HG02885 (cell line): ENCODE measurements at regions not wholly inside any gene's neighbourhood (a gene's known extent, or its start where the extent isn't known, plus 50 kb on each side); places are given as distances from the start of the nearest gene placed in this dataset.

ENCODE experiments used
- ATAC-seq: cut with Tn5 transposase; IDR thresholded peaks from one replicate; pipeline ENCODE4 v1.9.1; 2021; ENCODE audit warnings: mild to moderate bottlenecking; ENCODE audit not compliant: unreplicated experiment, poor library complexity

- ATAC-seq: peak; percentile 56
Observed at GRCh38 chr19:29263305-29264135, 50.6 kb upstream of the UQCRFS1 start.

GRCh38 chr19:29264897-29265296 lies 51.9 kb upstream of the UQCRFS1 start:
- ATAC-seq: no peak

GRCh38 chr19:29265436-29265835 lies 52.5 kb upstream of the UQCRFS1 start:
- ATAC-seq: no peak

GRCh38 chr19:29266001-29266400 lies 53.0 kb upstream of the UQCRFS1 start:
- no peak for ATAC-seq

GRCh38 chr19:29266603-29267002 lies 53.7 kb upstream of the UQCRFS1 start:
- ATAC-seq: no peak

- ATAC-seq: no peak
Observed at GRCh38 chr19:29267701-29268100, 54.8 kb upstream of the UQCRFS1 start.

- no peak for ATAC-seq
Observed at GRCh38 chr19:29268103-29268502, 55.2 kb upstream of the UQCRFS1 start.

GRCh38 chr19:29268721-29269393 lies 55.9 kb upstream of the UQCRFS1 start:
- no peak for ATAC-seq

- ATAC-seq: no peak
Observed at GRCh38 chr19:29269641-29270040, 56.7 kb upstream of the UQCRFS1 start.

- no peak for ATAC-seq
Observed at GRCh38 chr19:29271341-29271740, 58.4 kb upstream of the UQCRFS1 start.

- no peak for ATAC-seq
Observed at GRCh38 chr19:29271911-29272310, 59.0 kb upstream of the UQCRFS1 start.

- ATAC-seq: no peak
Observed at GRCh38 chr19:29273000-29273640, 60.2 kb upstream of the UQCRFS1 start.

GRCh38 chr19:29275266-29275665 lies 62.3 kb upstream of the UQCRFS1 start:
- ATAC-seq: no peak

GRCh38 chr19:29277102-29277501 lies 64.2 kb upstream of the UQCRFS1 start:
- ATAC-seq: peak; percentile 99

- no peak for ATAC-seq
Observed at GRCh38 chr19:29278716-29279115, 65.8 kb upstream of the UQCRFS1 start.

- ATAC-seq: no peak
Observed at GRCh38 chr19:29283366-29283765, 70.4 kb upstream of the UQCRFS1 start.

- ATAC-seq: no peak
Observed at GRCh38 chr19:29285187-29285687, 72.3 kb upstream of the UQCRFS1 start.

- ATAC-seq: no peak
Observed at GRCh38 chr19:29285878-29286277, 72.9 kb upstream of the UQCRFS1 start.

- ATAC-seq: no peak
Observed at GRCh38 chr19:29287061-29287460, 74.1 kb upstream of the UQCRFS1 start.

GRCh38 chr19:29288256-29288655 lies 75.3 kb upstream of the UQCRFS1 start:
- no peak for ATAC-seq

GRCh38 chr19:29289020-29289419 lies 76.1 kb upstream of the UQCRFS1 start:
- ATAC-seq: no peak
